Right renal cortex interstitium (tissue), 3 donors: ENCODE measurements at regions not wholly inside any gene's neighbourhood (a gene's known extent, or its start where the extent isn't known, plus 50 kb on each side); places are given as distances from the start of the nearest gene placed in this dataset.
"Not testable (repeated sequence)": the region's sequence is repeated elsewhere in the genome, so short reads cannot be mapped to it uniquely, and the experiment has no call there.

Source experiments
- DNase-seq, 3 donors: peaks; one replicate each; pipeline ENCODE4 v3.0.0-alpha.2; 2013; ENCODE audit warnings: low read depth in 3 of 3, low spot score in 2 of 3

GRCh38 chr1:69045572-69045971 is 522.1 kb upstream of the LRRC7 start:
- no peak for DNase-seq

GRCh38 chr1:69055194-69055593 is 512.5 kb upstream of the LRRC7 start:
- DNase-seq, result no peak

- DNase-seq, result no peak
These were observed 509.3 kb upstream of the LRRC7 start for GRCh38 chr1:69058454-69058853.

GRCh38 chr1:69070660-69071373 is 496.9 kb upstream of the LRRC7 start:
- DNase-seq, result no peak

- no peak for DNase-seq
These were observed 494.5 kb upstream of the LRRC7 start for GRCh38 chr1:69073176-69073575.

GRCh38 chr1:69076631-69077030 is 491.1 kb upstream of the LRRC7 start:
- DNase-seq, result no peak

GRCh38 chr1:69077198-69077597 is 490.5 kb upstream of the LRRC7 start:
- no peak for DNase-seq

GRCh38 chr1:69077633-69078032 is 490.1 kb upstream of the LRRC7 start:
- DNase-seq, result no peak

GRCh38 chr1:69081668-69082067 is 486.1 kb upstream of the LRRC7 start:
- DNase-seq, result no peak

- no peak for DNase-seq
These were observed 485.4 kb upstream of the LRRC7 start for GRCh38 chr1:69082312-69082711.

- no peak for DNase-seq
These were observed 481.6 kb upstream of the LRRC7 start for GRCh38 chr1:69086148-69086547.

- DNase-seq, result peak in 1 of 3 donors; percentile 2
These were observed 479.2 kb upstream of the LRRC7 start for GRCh38 chr1:69088571-69088970.

GRCh38 chr1:69090170-69090569 is 477.6 kb upstream of the LRRC7 start:
- no peak for DNase-seq

GRCh38 chr1:69090752-69091151 is 477.0 kb upstream of the LRRC7 start:
- DNase-seq, result no peak

GRCh38 chr1:69102058-69102457 is 465.7 kb upstream of the LRRC7 start:
- not testable (repeated sequence) for DNase-seq

- no peak for DNase-seq
These were observed 464.5 kb upstream of the LRRC7 start for GRCh38 chr1:69103213-69103612.

GRCh38 chr1:69103705-69104385 is 463.9 kb upstream of the LRRC7 start:
- no peak for DNase-seq

GRCh38 chr1:69104894-69105293 is 462.8 kb upstream of the LRRC7 start:
- DNase-seq, result no peak

GRCh38 chr1:69109277-69109676 is 458.4 kb upstream of the LRRC7 start:
- DNase-seq, result no peak

- no peak for DNase-seq
These were observed 456.9 kb upstream of the LRRC7 start for GRCh38 chr1:69110851-69111250.

GRCh38 chr1:69120126-69120741 is 447.5 kb upstream of the LRRC7 start:
- DNase-seq, result not testable (repeated sequence)

- no peak for DNase-seq
These were observed 446.9 kb upstream of the LRRC7 start for GRCh38 chr1:69120817-69121216.
